Nephron progenitor cell (in vitro differentiated cells): ENCODE measurements at regions not wholly inside any gene's neighbourhood (a gene's known extent, or its start where the extent isn't known, plus 50 kb on each side); places are given as distances from the start of the nearest gene placed in this dataset.

Experiments
- DNase-seq: peaks from one replicate; pipeline ENCODE4 v3.0.0; 2021
- H3K27ac Mint-ChIP-seq: 2 replicates; pipeline ENCODE4 v1.8.0; 2021; ENCODE audit warnings: mild to moderate bottlenecking, moderate library complexity, mixed read lengths
- H3K27me3 Mint-ChIP-seq: 2 replicates; pipeline ENCODE4 v1.8.0; 2021; ENCODE audit warnings: mild to moderate bottlenecking, low read depth, mixed read lengths; ENCODE audit not compliant: poor library complexity
- H3K36me3 Mint-ChIP-seq: 2 replicates; pipeline ENCODE4 v1.8.0; 2021; ENCODE audit warnings: low read depth, mixed read lengths
- H3K4me1 Mint-ChIP-seq: 2 replicates; pipeline ENCODE4 v1.8.0; 2021; ENCODE audit warnings: mixed read lengths
- H3K4me3 Mint-ChIP-seq: 2 replicates; pipeline ENCODE4 v1.8.0; 2021; ENCODE audit warnings: mild to moderate bottlenecking, moderate library complexity, mixed read lengths
- H3K9me3 Mint-ChIP-seq: 2 replicates; pipeline ENCODE4 v1.8.0; 2021; ENCODE audit warnings: mild to moderate bottlenecking, moderate library complexity, mixed read lengths
- TF ChIP-seq, protein P1 (sequence below): fragments of 200-600 bp; sonication (generic); IDR thresholded peaks from 2 replicates; pipeline ENCODE4 v1.5.0; 2021; ENCODE audit warnings: antibody characterized with exemption

DNA sequence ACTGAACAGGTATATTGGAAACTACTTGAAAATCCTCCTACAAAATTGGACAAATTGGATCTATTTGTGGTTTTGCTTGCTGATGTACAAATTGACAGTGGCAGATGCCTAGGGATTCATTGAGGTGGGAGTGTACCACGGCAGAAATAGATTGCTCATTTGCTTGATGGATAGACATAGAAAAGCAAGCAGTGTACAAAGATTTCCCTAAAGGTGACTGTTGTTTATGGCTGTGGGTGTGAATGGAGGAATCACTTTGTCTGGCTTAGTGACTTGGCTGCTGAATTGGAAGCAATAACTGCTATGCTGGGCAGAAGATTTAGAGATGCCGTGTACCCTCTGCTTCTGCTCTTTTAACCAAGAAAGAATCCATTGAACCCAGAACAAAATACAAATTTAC, 191.0 kb upstream of the GRID2 start:
- H3K4me3 Mint-ChIP-seq: no peak overlapping the region
- no peaks in the 10 kb centered on the region for H3K4me1 Mint-ChIP-seq
- H3K27me3 Mint-ChIP-seq: no peaks in the 10 kb centered on the region
- no peak for DNase-seq
- no peak overlapping the region for H3K27ac Mint-ChIP-seq
- no peaks in the 10 kb centered on the region for H3K9me3 Mint-ChIP-seq
- no peaks in the 10 kb centered on the region for H3K36me3 Mint-ChIP-seq
- TF ChIP-seq, protein P1, sequence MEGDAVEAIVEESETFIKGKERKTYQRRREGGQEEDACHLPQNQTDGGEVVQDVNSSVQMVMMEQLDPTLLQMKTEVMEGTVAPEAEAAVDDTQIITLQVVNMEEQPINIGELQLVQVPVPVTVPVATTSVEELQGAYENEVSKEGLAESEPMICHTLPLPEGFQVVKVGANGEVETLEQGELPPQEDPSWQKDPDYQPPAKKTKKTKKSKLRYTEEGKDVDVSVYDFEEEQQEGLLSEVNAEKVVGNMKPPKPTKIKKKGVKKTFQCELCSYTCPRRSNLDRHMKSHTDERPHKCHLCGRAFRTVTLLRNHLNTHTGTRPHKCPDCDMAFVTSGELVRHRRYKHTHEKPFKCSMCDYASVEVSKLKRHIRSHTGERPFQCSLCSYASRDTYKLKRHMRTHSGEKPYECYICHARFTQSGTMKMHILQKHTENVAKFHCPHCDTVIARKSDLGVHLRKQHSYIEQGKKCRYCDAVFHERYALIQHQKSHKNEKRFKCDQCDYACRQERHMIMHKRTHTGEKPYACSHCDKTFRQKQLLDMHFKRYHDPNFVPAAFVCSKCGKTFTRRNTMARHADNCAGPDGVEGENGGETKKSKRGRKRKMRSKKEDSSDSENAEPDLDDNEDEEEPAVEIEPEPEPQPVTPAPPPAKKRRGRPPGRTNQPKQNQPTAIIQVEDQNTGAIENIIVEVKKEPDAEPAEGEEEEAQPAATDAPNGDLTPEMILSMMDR: no peak

DNA sequence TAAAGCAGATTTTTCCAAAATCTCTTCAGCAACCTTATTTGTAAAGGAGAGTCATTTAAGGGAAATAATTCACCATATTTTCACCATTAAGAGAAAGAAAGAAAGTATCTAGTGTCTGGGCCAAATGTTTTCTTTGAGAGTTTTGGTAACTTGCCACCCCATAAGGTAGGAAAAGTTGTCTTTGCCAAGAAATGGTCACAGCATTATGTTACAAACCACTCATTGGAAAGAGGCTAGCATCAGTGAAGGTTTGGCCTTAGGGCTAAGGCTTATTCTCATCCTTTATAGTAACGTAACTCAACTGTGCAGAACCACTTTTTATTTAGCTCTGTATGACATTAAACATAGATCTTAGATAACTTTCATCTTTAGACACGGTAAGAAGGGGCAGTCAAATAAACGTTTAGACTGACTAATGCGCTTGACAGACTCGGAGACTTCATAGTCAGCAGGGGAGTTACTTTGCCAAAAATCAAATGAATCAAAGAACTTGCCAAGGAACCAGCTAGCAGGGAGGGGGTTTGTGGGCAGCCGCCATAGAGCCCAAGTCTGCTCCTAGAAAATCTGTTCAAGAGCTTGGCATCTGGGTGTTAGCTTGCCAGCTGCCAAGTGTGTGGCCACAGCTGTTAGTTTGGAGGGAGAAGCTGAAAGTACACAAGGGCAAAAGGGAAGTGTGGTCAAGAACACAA, 182.8 kb upstream of the GRID2 start:
- H3K36me3 Mint-ChIP-seq: no peaks in the 10 kb centered on the region
- H3K27ac Mint-ChIP-seq: no peak overlapping the region
- TF ChIP-seq, protein P1: no peak
- H3K4me3 Mint-ChIP-seq: no peak overlapping the region
- H3K4me1 Mint-ChIP-seq: no peaks in the 10 kb centered on the region
- no peak for DNase-seq
- H3K27me3 Mint-ChIP-seq: no peaks in the 10 kb centered on the region
- no peaks in the 10 kb centered on the region for H3K9me3 Mint-ChIP-seq

DNA sequence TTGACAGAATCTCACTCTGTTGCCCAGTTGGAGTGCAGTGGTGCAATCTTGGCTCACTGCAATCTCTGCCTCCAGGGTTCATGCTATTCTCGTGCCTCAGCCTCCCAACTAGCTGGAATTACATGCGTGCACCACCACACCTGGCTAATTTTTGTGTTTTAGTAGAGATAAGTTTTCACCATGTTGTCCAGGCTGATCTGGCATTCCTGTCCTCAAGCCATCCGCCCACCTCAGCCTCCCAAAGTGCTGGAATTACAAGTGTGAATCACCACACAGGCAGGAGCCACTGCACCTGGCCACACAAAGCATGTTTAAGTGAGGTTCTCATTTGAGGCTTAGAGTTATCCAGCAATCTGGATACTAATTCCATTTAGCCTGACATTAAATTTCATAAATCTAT, 180.9 kb upstream of the GRID2 start:
- H3K27me3 Mint-ChIP-seq: no peaks in the 10 kb centered on the region
- no peak overlapping the region for H3K4me3 Mint-ChIP-seq
- H3K9me3 Mint-ChIP-seq: no peaks in the 10 kb centered on the region
- no peak for DNase-seq
- H3K4me1 Mint-ChIP-seq: no peaks in the 10 kb centered on the region
- TF ChIP-seq, protein P1: no peak
- H3K27ac Mint-ChIP-seq: no peak overlapping the region
- no peaks in the 10 kb centered on the region for H3K36me3 Mint-ChIP-seq

DNA sequence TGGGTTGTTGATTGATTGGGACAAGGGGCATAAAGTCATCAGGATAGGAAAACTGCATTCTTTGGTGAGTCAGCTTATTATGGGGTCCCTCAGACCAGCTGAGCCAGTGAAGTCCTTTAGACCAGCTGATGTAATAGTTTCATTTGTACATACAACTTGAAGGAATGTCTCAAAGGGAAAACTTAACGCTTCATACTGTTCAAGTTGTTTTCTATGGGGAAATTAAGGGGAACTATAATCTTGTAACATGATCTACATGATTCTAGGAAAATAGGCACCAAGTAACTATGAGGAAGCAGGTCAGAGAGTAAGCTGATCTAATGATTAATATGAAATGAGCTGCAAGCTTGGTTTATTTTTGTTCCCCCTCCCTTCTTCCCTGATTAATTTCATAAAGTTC, 175.1 kb upstream of the GRID2 start:
- H3K9me3 Mint-ChIP-seq: peaks cover 23% of the 10 kb centered on the region
- no peaks in the 10 kb centered on the region for H3K36me3 Mint-ChIP-seq
- no peaks in the 10 kb centered on the region for H3K27me3 Mint-ChIP-seq
- H3K4me3 Mint-ChIP-seq: no peak overlapping the region
- no peak for DNase-seq
- no peaks in the 10 kb centered on the region for H3K4me1 Mint-ChIP-seq
- no peak overlapping the region for H3K27ac Mint-ChIP-seq
- TF ChIP-seq, protein P1: no peak

DNA sequence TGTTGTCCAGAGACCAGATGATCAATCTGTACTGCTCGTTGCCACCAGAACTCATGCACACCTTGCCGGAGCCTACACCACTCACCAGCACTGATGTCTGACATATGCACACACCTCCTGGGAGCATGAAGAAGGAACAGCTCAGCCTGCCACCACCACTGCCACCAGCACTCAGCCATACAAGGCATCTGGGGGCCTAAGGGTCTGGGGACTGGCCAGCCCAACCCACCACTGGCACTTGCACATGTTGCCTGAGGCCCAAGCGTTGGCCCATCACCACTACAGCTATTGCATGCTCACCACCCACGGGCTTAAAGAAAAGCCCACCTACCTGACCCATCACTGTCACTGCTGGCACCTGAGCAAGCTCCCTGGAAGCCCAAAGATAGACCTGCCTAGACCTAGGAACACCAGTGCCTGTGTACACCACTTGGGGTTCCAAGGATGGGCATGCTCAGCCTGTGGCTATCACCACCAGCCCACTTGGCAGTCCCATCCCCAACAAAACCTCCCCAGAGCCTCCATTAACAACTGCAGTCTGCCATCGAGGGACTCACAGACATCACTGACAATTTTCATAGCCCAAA, 174.3 kb upstream of the GRID2 start:
- Mint-ChIP-seq H3K27ac (no peak overlapping the region), H3K27me3 (no peaks in the 10 kb centered on the region), H3K4me3 (no peak overlapping the region), H3K36me3 (no peaks in the 10 kb centered on the region), H3K4me1 (no peaks in the 10 kb centered on the region), H3K9me3 (peaks cover 23% of the 10 kb centered on the region)
- no peak for DNase-seq
- TF ChIP-seq, protein P1: no peak

DNA sequence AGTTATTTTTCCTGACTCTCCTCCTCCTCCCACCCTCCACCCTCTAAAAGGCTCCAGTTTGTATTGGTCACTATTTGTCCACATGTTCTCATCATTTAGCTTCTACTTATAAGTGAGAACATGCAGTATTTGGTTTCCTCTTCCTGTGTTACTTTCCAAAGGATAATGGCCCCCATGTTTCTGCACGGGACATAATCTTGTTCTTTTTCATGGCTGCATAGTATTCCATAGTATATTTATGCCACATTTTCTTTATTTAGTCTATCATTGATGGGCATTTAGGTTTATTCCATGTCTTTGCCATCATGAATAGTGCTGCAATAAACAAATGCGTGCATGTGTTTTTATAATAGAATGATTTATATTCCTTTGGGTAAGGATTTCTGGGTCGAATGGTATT, 167.3 kb upstream of the GRID2 start:
- H3K27ac Mint-ChIP-seq: no peak overlapping the region
- no peaks in the 10 kb centered on the region for H3K27me3 Mint-ChIP-seq
- H3K4me3 Mint-ChIP-seq: no peak overlapping the region
- DNase-seq: no peak
- no peaks in the 10 kb centered on the region for H3K36me3 Mint-ChIP-seq
- H3K9me3 Mint-ChIP-seq: peaks cover 30% of the 10 kb centered on the region
- TF ChIP-seq, protein P1: no peak
- no peaks in the 10 kb centered on the region for H3K4me1 Mint-ChIP-seq
